CD14-positive monocyte (primary cell): ENCODE measurements at regions not wholly inside any gene's neighbourhood (a gene's known extent, or its start where the extent isn't known, plus 50 kb on each side); places are given as distances from the start of the nearest gene placed in this dataset.

Experiments used
- DNase-seq, 3 donors: peaks; one replicate each; pipeline ENCODE4 v3.0.0-alpha.2; 2011 to 2022
- H2AFZ ChIP-seq: 2 replicates; pipeline ENCODE4 v1.6.0; 2012; ENCODE audit warnings: mild to moderate bottlenecking, low read depth, low read length, inconsistent platforms; ENCODE audit not compliant: insufficient read depth, poor library complexity, severe bottlenecking
- H3K27ac ChIP-seq, 2 donors: 1 replicate in 1 of 2; 2 replicates in 1 of 2; pipeline ENCODE4 v1.5.1; 2012 to 2013; ENCODE audit warnings: low read length in 2 of 2, control low read depth in 1 of 2, inconsistent platforms in 1 of 2, low read depth in 1 of 2, mild to moderate bottlenecking in 1 of 2
- H3K27me3 ChIP-seq, 2 donors: one replicate each; pipeline versions ENCODE4 v1.6.0 to v1.6.1; 2011 to 2013; ENCODE audit warnings: low read length in 2 of 2; ENCODE audit not compliant: control insufficient read depth in 2 of 2, insufficient read depth in 2 of 2
- H3K36me3 ChIP-seq, 2 donors: replicated peaks in 1 of 2; 1 replicate in 1 of 2; 2 replicates in 1 of 2; pipeline versions ENCODE4 v1.5.1 to v1.6.1; 2012 to 2013; ENCODE audit warnings: low read length in 2 of 2, control low read depth in 1 of 2, inconsistent platforms in 1 of 2, mild to moderate bottlenecking in 1 of 2; ENCODE audit not compliant: insufficient read depth in 2 of 2, control insufficient read depth in 1 of 2
- H3K4me1 ChIP-seq, 2 donors: 1 replicate in 1 of 2; 2 replicates in 1 of 2; pipeline versions ENCODE4 v1.5.1 to v1.6.1; 2012 to 2013; ENCODE audit warnings: low read length in 2 of 2, control low read depth in 1 of 2, inconsistent platforms in 1 of 2, mild to moderate bottlenecking in 1 of 2, moderate library complexity in 1 of 2; ENCODE audit not compliant: insufficient read depth in 2 of 2, control insufficient read depth in 1 of 2
- H3K4me2 ChIP-seq: replicated peaks from 2 replicates; pipeline ENCODE3; 2012; ENCODE audit warnings: low read length, moderate library complexity, mild to moderate bottlenecking; ENCODE audit not compliant: poor library complexity, severe bottlenecking; ENCODE audit errors: extremely low read depth
- H3K4me3 ChIP-seq, 3 experiments: fragments of 200-600 bp in 1 of 3; sonication (generic) in 1 of 3; replicated peaks in 1 of 3; 1 replicate in 2 of 3; 2 replicates in 1 of 3; pipeline ENCODE4 v1.5.1; 2011 to 2013; ENCODE audit warnings: low read length in 3 of 3, mild to moderate bottlenecking in 3 of 3, control low read depth in 2 of 3, low read depth in 2 of 3, inconsistent platforms in 1 of 3, moderate library complexity in 1 of 3
- H3K79me2 ChIP-seq: 2 replicates; pipeline ENCODE4 v1.6.0; 2012; ENCODE audit warnings: mild to moderate bottlenecking, control low read depth, inconsistent platforms, low read length, moderate library complexity; ENCODE audit not compliant: insufficient read depth
- H3K9ac ChIP-seq: 2 replicates; pipeline ENCODE4 v1.6.0; 2017; ENCODE audit warnings: low read length, mild to moderate bottlenecking; ENCODE audit not compliant: insufficient read depth, poor library complexity, severe bottlenecking
- H3K9me3 ChIP-seq, 2 donors: replicated peaks in 1 of 2; 1 replicate in 1 of 2; 2 replicates in 1 of 2; pipeline versions ENCODE4 v1.5.1 to v1.6.1; 2012 to 2013; ENCODE audit warnings: low read length in 2 of 2, control low read depth in 1 of 2; ENCODE audit not compliant: control insufficient read depth in 1 of 2, insufficient read depth in 1 of 2
- H4K20me1 ChIP-seq: 2 replicates; pipeline ENCODE4 v1.6.0; 2012; ENCODE audit warnings: mild to moderate bottlenecking, low read length, control low read depth, moderate library complexity; ENCODE audit not compliant: insufficient read depth
- H3K27ac Mint-ChIP-seq, 7 donors: one replicate each; pipeline ENCODE4 v1.8.0; 2020; ENCODE audit warnings: mild to moderate bottlenecking in 7 of 7, mixed read lengths in 7 of 7, moderate library complexity in 6 of 7, inconsistent platforms in 2 of 7
- H3K27me3 Mint-ChIP-seq, 3 donors: one replicate each; pipeline ENCODE4 v1.8.0; 2021 to 2022; ENCODE audit warnings: low read depth in 3 of 3, mild to moderate bottlenecking in 3 of 3, mixed read lengths in 3 of 3, moderate library complexity in 3 of 3, inconsistent platforms in 1 of 3
- H3K36me3 Mint-ChIP-seq, 2 donors: one replicate each; pipeline ENCODE4 v1.8.0; 2020; ENCODE audit warnings: mixed read lengths in 2 of 2, inconsistent platforms in 1 of 2, mild to moderate bottlenecking in 1 of 2
- H3K4me1 Mint-ChIP-seq: one replicate; pipeline ENCODE4 v1.8.0; 2020; ENCODE audit warnings: mild to moderate bottlenecking, mixed read lengths
- H3K4me3 Mint-ChIP-seq, 2 donors: one replicate each; pipeline ENCODE4 v1.8.0; 2020; ENCODE audit warnings: mild to moderate bottlenecking in 2 of 2, mixed read lengths in 2 of 2, moderate library complexity in 1 of 2
- H3K9me3 Mint-ChIP-seq, 7 donors: one replicate each; pipeline ENCODE4 v1.8.0; 2020 to 2022; ENCODE audit warnings: mixed read lengths in 7 of 7, mild to moderate bottlenecking in 6 of 7, moderate library complexity in 6 of 7, inconsistent platforms in 2 of 7
- WGBS: methylation state at CpG from one replicate; pipeline ENCODE4 v1.1.5; 2013; ENCODE audit warnings: missing lambda C conversion rate; ENCODE audit not compliant: insufficient coverage; 5-methylcytosine and 5-hydroxymethylcytosine counted together
- intact Hi-C, 2 donors: fragments of 100-400 bp; cut with micrococcal nuclease; formaldehyde crosslinking; loops; one replicate each; pipeline versions ENCODE4 v1.15.0 to v1.15.1; 2023
- TF ChIP-seq, protein P1 (sequence below): fragments of 200-600 bp; IDR thresholded peaks from one replicate; pipeline ENCODE4 v1.8.0; 2022; ENCODE audit warnings: antibody characterized with exemption, mild to moderate bottlenecking

DNA sequence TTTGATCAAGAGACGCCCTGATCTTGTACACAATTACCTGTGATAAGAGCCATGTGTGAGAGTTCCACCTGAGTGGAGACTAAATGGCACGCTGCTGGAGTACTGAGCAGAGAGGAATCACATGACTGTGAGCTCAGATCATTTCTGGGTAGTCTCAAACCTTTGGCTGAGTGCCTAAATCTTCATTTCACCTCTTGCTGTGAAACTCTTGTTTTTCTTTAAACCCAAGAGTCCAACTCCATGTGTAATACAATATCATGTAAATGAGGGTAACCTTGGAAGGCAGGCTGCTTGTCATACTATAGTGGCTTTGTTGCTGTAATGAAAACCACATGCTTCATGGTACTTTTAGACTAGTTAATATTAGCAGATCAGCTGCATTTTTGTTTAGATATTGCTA lies 156.9 kb downstream of the CAND1 start:
- DNase-seq: no peak
- H3K27ac Mint-ChIP-seq: peak overlapping the region in 1 of 7 donors; percentile 39
- H3K4me1 Mint-ChIP-seq: no peaks in the 10 kb centered on the region
- H3K27me3 Mint-ChIP-seq: peaks cover 0 to 5% (median 5%) of the 10 kb centered on the region in 3 donors
- no peak overlapping the region for H3K4me3 ChIP-seq
- no peak overlapping the region for H3K4me2 ChIP-seq
- no peaks in the 10 kb centered on the region for H3K79me2 ChIP-seq
- H3K4me3 Mint-ChIP-seq: no peak overlapping the region
- no peaks in the 10 kb centered on the region for H3K9me3 Mint-ChIP-seq
- 89% methylated on average over 1 of the region's 2 CpGs for WGBS
- no peaks in the 10 kb centered on the region for H3K36me3 Mint-ChIP-seq
- no peaks in the 10 kb centered on the region for H3K4me1 ChIP-seq
- no peaks in the 10 kb centered on the region for H3K36me3 ChIP-seq
- no peaks in the 10 kb centered on the region for H3K9me3 ChIP-seq
- H3K9ac ChIP-seq: no peak overlapping the region
- TF ChIP-seq, protein P1, sequence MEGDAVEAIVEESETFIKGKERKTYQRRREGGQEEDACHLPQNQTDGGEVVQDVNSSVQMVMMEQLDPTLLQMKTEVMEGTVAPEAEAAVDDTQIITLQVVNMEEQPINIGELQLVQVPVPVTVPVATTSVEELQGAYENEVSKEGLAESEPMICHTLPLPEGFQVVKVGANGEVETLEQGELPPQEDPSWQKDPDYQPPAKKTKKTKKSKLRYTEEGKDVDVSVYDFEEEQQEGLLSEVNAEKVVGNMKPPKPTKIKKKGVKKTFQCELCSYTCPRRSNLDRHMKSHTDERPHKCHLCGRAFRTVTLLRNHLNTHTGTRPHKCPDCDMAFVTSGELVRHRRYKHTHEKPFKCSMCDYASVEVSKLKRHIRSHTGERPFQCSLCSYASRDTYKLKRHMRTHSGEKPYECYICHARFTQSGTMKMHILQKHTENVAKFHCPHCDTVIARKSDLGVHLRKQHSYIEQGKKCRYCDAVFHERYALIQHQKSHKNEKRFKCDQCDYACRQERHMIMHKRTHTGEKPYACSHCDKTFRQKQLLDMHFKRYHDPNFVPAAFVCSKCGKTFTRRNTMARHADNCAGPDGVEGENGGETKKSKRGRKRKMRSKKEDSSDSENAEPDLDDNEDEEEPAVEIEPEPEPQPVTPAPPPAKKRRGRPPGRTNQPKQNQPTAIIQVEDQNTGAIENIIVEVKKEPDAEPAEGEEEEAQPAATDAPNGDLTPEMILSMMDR: no peak
- no peaks in the 10 kb centered on the region for H3K27me3 ChIP-seq
- H2AFZ ChIP-seq: no peak overlapping the region
- H3K27ac ChIP-seq: no peak overlapping the region
- H4K20me1 ChIP-seq: no peaks in the 10 kb centered on the region
- intact Hi-C loops: no loop called here

GRCh38 chr12:67427336-67427735 lies 158.2 kb downstream of the CAND1 start:
- Histone ChIP-seq H3K9me3 (no peaks in the 10 kb centered on the region), H3K4me3 (no peak overlapping the region), H2AFZ (no peak overlapping the region), H3K4me2 (no peak overlapping the region), H3K27me3 (no peaks in the 10 kb centered on the region), H3K9ac (no peak overlapping the region), H3K79me2 (no peaks in the 10 kb centered on the region), H3K4me1 (no peaks in the 10 kb centered on the region), H4K20me1 (no peaks in the 10 kb centered on the region), H3K27ac (no peak overlapping the region), H3K36me3 (no peaks in the 10 kb centered on the region)
- TF ChIP-seq, protein P1: no peak
- no peak for DNase-seq
- H3K9me3 Mint-ChIP-seq: no peaks in the 10 kb centered on the region
- no CpG with 5 or more reads among the region's 4 CpGs for WGBS
- H3K4me1 Mint-ChIP-seq: no peaks in the 10 kb centered on the region
- H3K27ac Mint-ChIP-seq: no peak overlapping the region
- no peaks in the 10 kb centered on the region for H3K36me3 Mint-ChIP-seq
- peaks cover 0 to 6% (median 5%) of the 10 kb centered on the region in 3 donors for H3K27me3 Mint-ChIP-seq
- intact Hi-C loops: no loop called here
- H3K4me3 Mint-ChIP-seq: no peak overlapping the region
